ENCODE measurements at regions not wholly inside any gene's neighbourhood (a gene's known extent, or its start where the extent isn't known, plus 50 kb on each side); places are given as distances from the start of the nearest gene placed in this dataset.

DNA sequence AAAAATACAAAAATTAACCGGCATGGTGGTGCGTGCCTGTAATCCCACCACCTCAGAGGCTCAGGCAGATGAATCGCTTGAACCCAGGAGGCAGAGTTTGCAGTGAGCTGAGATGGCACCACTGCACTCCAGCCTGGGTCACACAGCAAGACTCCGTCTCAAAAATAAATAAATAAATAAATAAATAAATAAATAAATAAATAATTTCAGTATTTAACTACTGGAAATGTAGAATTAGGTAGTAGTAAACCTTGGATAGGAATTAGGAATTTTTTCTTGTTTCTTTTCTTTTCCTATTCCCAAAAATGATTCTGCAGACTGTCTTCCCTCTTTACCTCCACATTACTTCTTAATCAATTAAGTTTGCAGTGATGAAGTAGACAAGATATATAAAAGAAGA, 103.2 kb downstream of the PLK2 start:
- TF ChIP-seq, protein P1, sequence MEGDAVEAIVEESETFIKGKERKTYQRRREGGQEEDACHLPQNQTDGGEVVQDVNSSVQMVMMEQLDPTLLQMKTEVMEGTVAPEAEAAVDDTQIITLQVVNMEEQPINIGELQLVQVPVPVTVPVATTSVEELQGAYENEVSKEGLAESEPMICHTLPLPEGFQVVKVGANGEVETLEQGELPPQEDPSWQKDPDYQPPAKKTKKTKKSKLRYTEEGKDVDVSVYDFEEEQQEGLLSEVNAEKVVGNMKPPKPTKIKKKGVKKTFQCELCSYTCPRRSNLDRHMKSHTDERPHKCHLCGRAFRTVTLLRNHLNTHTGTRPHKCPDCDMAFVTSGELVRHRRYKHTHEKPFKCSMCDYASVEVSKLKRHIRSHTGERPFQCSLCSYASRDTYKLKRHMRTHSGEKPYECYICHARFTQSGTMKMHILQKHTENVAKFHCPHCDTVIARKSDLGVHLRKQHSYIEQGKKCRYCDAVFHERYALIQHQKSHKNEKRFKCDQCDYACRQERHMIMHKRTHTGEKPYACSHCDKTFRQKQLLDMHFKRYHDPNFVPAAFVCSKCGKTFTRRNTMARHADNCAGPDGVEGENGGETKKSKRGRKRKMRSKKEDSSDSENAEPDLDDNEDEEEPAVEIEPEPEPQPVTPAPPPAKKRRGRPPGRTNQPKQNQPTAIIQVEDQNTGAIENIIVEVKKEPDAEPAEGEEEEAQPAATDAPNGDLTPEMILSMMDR (IDR thresholded peaks at IDR 0.05): no peak
- TF ChIP-seq ZFX (IDR thresholded peaks at IDR 0.05; ENCODE audit: borderline replicate concordance): no peak

Data from 22Rv1 (cell line).